ENCODE measurements at regions not wholly inside any gene's neighbourhood (a gene's known extent, or its start where the extent isn't known, plus 50 kb on each side); places are given as distances from the start of the nearest gene placed in this dataset.

GRCh38 chr9:89739511-89739910 lies 134.7 kb downstream of the GADD45G start:
- Histone ChIP-seq H3K27me3 (no peaks in the 10 kb centered on the region), H3K4me1 (ENCODE audit: insufficient read depth) (peaks cover 39% of the 10 kb centered on the region), H3K36me3 (replicated peaks; ENCODE audit: insufficient read depth, low read depth) (no peaks in the 10 kb centered on the region), H3K9me3 (ENCODE audit: low read depth) (no peaks in the 10 kb centered on the region), H3K79me2 (no peaks in the 10 kb centered on the region), H2AFZ (no peak overlapping the region), H3K4me3 (no peak overlapping the region), H3K27ac (peak overlapping the region; percentile 27), H3K9me2 (replicated peaks; ENCODE audit: insufficient read depth) (no peaks in the 10 kb centered on the region), H4K20me1 (ENCODE audit: insufficient read depth, poor library complexity, severe bottlenecking) (no peaks in the 10 kb centered on the region), H3K4me2 (no peak overlapping the region)
- TF ChIP-seq EZH2phosphoT487 (IDR thresholded peaks at IDR 0.05; ENCODE audit: low read depth, severe bottlenecking, unreplicated experiment) (no peak), EZH2 (IDR thresholded peaks at IDR 0.05; ENCODE audit: borderline replicate concordance) (no peak)
- TF ChIP-seq, protein P1, sequence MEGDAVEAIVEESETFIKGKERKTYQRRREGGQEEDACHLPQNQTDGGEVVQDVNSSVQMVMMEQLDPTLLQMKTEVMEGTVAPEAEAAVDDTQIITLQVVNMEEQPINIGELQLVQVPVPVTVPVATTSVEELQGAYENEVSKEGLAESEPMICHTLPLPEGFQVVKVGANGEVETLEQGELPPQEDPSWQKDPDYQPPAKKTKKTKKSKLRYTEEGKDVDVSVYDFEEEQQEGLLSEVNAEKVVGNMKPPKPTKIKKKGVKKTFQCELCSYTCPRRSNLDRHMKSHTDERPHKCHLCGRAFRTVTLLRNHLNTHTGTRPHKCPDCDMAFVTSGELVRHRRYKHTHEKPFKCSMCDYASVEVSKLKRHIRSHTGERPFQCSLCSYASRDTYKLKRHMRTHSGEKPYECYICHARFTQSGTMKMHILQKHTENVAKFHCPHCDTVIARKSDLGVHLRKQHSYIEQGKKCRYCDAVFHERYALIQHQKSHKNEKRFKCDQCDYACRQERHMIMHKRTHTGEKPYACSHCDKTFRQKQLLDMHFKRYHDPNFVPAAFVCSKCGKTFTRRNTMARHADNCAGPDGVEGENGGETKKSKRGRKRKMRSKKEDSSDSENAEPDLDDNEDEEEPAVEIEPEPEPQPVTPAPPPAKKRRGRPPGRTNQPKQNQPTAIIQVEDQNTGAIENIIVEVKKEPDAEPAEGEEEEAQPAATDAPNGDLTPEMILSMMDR (IDR thresholded peaks at IDR 0.05; ENCODE audit: poor library complexity) = no peak
- 91% methylated on average over 4 of the region's 4 CpGs for WGBS (ENCODE audit: low lambda C conversion rate, missing lambda C conversion rate)
- no peak for DNase-seq (ENCODE audit: low spot score)

DNA sequence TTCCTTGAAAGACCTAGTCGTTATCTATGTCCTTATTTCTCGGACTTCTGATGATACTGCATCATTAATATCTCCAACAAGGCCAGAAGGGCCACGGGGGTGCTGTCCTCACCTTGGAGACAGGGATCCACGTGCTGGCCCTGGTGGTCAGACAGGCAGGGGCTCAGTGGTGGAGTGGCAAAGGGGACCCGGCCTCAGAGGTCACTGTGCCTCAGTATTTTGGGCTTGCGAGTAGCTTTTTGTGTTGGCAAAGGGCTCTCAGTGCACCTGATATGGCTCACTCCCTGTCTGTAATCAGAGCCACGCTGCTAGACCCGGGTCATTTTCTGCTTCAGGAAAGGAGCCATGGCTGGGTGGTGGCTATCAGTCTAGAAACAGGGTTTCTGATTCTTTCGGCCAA lies 135.1 kb downstream of the GADD45G start:
- H3K27ac ChIP-seq = no peak overlapping the region
- no peaks in the 10 kb centered on the region for H3K79me2 ChIP-seq
- H3K27me3 ChIP-seq = no peaks in the 10 kb centered on the region
- H3K4me2 ChIP-seq = no peak overlapping the region
- H2AFZ ChIP-seq = no peak overlapping the region
- peaks cover 35% of the 10 kb centered on the region for H3K4me1 ChIP-seq (ENCODE audit: insufficient read depth)
- no peak for DNase-seq (ENCODE audit: low spot score)
- H4K20me1 ChIP-seq (ENCODE audit: insufficient read depth, poor library complexity, severe bottlenecking) = no peaks in the 10 kb centered on the region
- WGBS (ENCODE audit: low lambda C conversion rate, missing lambda C conversion rate) = 87% methylated on average over 9 of the region's 9 CpGs
- no peaks in the 10 kb centered on the region for H3K36me3 ChIP-seq (replicated peaks; ENCODE audit: insufficient read depth, low read depth)
- TF ChIP-seq EZH2phosphoT487 (IDR thresholded peaks at IDR 0.05; ENCODE audit: low read depth, severe bottlenecking, unreplicated experiment) (no peak), EZH2 (IDR thresholded peaks at IDR 0.05; ENCODE audit: borderline replicate concordance) (no peak)
- TF ChIP-seq, protein P1 (IDR thresholded peaks at IDR 0.05; ENCODE audit: poor library complexity) = no peak
- no peaks in the 10 kb centered on the region for H3K9me3 ChIP-seq (ENCODE audit: low read depth)
- no peaks in the 10 kb centered on the region for H3K9me2 ChIP-seq (replicated peaks; ENCODE audit: insufficient read depth)
- H3K4me3 ChIP-seq = no peak overlapping the region

DNA sequence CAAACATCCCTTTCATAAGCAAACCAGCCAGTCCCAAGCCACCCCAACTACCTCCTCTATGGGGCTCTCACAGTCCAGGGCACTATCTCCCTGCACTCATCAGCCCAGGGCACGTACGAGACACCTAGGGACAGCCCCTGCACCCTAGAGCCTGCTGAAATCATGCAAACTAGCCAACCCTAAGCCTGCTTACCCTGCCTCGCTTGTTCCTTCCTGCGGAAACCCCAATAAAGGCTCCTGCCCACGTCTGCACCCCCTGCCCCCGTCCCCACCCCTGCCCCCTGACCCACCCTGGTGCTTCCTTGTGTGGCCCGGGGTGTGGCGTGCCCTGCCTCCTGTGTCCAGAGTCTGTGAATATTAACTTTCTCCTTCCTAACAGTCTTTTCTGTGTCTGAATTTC lies 135.9 kb downstream of the GADD45G start:
- Histone ChIP-seq H3K27me3 (no peaks in the 10 kb centered on the region), H3K9me2 (replicated peaks; ENCODE audit: insufficient read depth) (no peaks in the 10 kb centered on the region), H3K4me2 (no peak overlapping the region), H3K9me3 (ENCODE audit: low read depth) (no peaks in the 10 kb centered on the region), H4K20me1 (ENCODE audit: insufficient read depth, poor library complexity, severe bottlenecking) (no peaks in the 10 kb centered on the region), H3K4me3 (no peak overlapping the region), H3K36me3 (replicated peaks; ENCODE audit: insufficient read depth, low read depth) (no peaks in the 10 kb centered on the region), H2AFZ (no peak overlapping the region), H3K27ac (no peak overlapping the region), H3K79me2 (no peaks in the 10 kb centered on the region), H3K4me1 (ENCODE audit: insufficient read depth) (peaks cover 34% of the 10 kb centered on the region)
- no peak for DNase-seq (ENCODE audit: low spot score)
- 96% methylated on average over 5 of the region's 8 CpGs for WGBS (ENCODE audit: low lambda C conversion rate, missing lambda C conversion rate)
- TF ChIP-seq EZH2phosphoT487 (IDR thresholded peaks at IDR 0.05; ENCODE audit: low read depth, severe bottlenecking, unreplicated experiment) (no peak), EZH2 (IDR thresholded peaks at IDR 0.05; ENCODE audit: borderline replicate concordance) (no peak)
- TF ChIP-seq, protein P1 (IDR thresholded peaks at IDR 0.05; ENCODE audit: poor library complexity) = no peak

- Histone ChIP-seq H3K27me3 (no peaks in the 10 kb centered on the region), H3K36me3 (replicated peaks; ENCODE audit: insufficient read depth, low read depth) (no peaks in the 10 kb centered on the region), H3K9me2 (replicated peaks; ENCODE audit: insufficient read depth) (no peaks in the 10 kb centered on the region), H3K4me3 (no peak overlapping the region), H3K27ac (no peak overlapping the region), H3K4me1 (ENCODE audit: insufficient read depth) (peaks cover 49% of the 10 kb centered on the region), H2AFZ (no peak overlapping the region), H3K9me3 (ENCODE audit: low read depth) (no peaks in the 10 kb centered on the region), H3K79me2 (no peaks in the 10 kb centered on the region), H4K20me1 (ENCODE audit: insufficient read depth, poor library complexity, severe bottlenecking) (no peaks in the 10 kb centered on the region), H3K4me2 (no peak overlapping the region)
- no peak for DNase-seq (ENCODE audit: low spot score)
- TF ChIP-seq EZH2 (IDR thresholded peaks at IDR 0.05; ENCODE audit: borderline replicate concordance) = no peak
- TF ChIP-seq, protein P1 (IDR thresholded peaks at IDR 0.05; ENCODE audit: poor library complexity) = no peak
- TF ChIP-seq EZH2phosphoT487 (IDR thresholded peaks at IDR 0.05; ENCODE audit: low read depth, severe bottlenecking, unreplicated experiment) = no peak
- 81% methylated on average over 6 of the region's 6 CpGs for WGBS (ENCODE audit: low lambda C conversion rate, missing lambda C conversion rate)
Measured at GRCh38 chr9:89742660-89743059, 137.8 kb downstream of the GADD45G start.

Measured in hepatocyte (in vitro differentiated cells).